NT2/D1 (cell line): ENCODE measurements at regions not wholly inside any gene's neighbourhood (a gene's known extent, or its start where the extent isn't known, plus 50 kb on each side); places are given as distances from the start of the nearest gene placed in this dataset.

Experiments used
- DNase-seq: peaks from one replicate; pipeline ENCODE4 v3.0.0-alpha.2; 2011; ENCODE audit warnings: low read depth, low spot score
- H3K27me3 ChIP-seq: 2 replicates; pipeline ENCODE4 v1.6.0; 2011; ENCODE audit warnings: mild to moderate bottlenecking; ENCODE audit not compliant: insufficient read length, insufficient read depth
- H3K36me3 ChIP-seq: 2 replicates; pipeline ENCODE4 v1.6.1; 2011; ENCODE audit warnings: mild to moderate bottlenecking, low read length, mixed read lengths; ENCODE audit not compliant: insufficient read depth, insufficient read length
- H3K4me1 ChIP-seq: 2 replicates; pipeline ENCODE4 v1.5.1; 2011; ENCODE audit not compliant: insufficient read depth, insufficient read length
- H3K4me3 ChIP-seq: 2 replicates; pipeline ENCODE4 v1.5.1; 2011; ENCODE audit warnings: low read depth; ENCODE audit not compliant: insufficient read length
- H3K9ac ChIP-seq: 2 replicates; pipeline ENCODE4 v1.6.0; 2011; ENCODE audit warnings: low read depth; ENCODE audit not compliant: insufficient read length
- H3K9me3 ChIP-seq: 2 replicates; pipeline ENCODE4 v1.5.1; 2011; ENCODE audit warnings: mild to moderate bottlenecking, low read length; ENCODE audit not compliant: insufficient read depth
- SUZ12 ChIP-seq: IDR thresholded peaks from 2 replicates; pipeline ENCODE4 v1.6.1; 2011; ENCODE audit not compliant: insufficient read length, insufficient read depth; ENCODE audit errors: extremely low read depth
- YY1 ChIP-seq: IDR thresholded peaks from 2 replicates; pipeline ENCODE4 v1.6.1; 2011; ENCODE audit not compliant: insufficient read length, insufficient read depth
- ZNF274 ChIP-seq: IDR thresholded peaks from 2 replicates; pipeline ENCODE4 v1.6.1; 2011; ENCODE audit warnings: mild to moderate bottlenecking, low read depth, low read length

DNA sequence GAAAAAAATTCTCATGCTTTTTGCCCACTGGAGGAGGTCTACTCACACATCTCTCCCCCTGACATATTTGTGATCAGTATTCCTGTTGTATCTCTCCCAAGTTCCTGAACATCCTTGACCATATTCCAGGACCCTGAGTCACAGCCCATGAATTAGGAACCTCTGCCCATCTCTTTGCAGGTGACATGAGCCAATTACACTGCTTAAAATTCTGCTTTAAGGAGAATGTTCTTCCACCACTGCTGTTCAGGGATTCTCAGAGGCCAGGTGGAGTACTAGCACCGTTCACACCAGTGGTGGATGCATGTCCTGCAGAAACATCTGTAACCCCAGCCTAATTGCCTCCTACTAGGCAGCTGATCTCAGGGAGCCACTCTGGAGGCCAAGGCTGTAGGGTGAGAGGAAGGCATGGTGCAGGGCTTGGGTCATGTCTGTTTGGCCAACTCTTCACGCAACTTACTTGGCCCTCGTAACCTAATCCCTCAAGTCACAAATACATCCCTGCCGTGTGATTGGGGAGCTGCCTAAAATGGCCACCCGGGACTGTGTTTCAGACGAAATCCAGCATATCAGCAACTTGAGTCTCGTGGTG, 104.8 kb downstream of the GGTLC2 start:
- Histone ChIP-seq H3K27me3 (peaks cover 99% of the 10 kb centered on the region), H3K9ac (no peak overlapping the region), H3K4me1 (no peaks in the 10 kb centered on the region), H3K4me3 (no peak overlapping the region), H3K36me3 (no peaks in the 10 kb centered on the region), H3K9me3 (no peaks in the 10 kb centered on the region)
- TF ChIP-seq YY1 (no peak), ZNF274 (no peak), SUZ12 (no peak)
- no peak for DNase-seq

DNA sequence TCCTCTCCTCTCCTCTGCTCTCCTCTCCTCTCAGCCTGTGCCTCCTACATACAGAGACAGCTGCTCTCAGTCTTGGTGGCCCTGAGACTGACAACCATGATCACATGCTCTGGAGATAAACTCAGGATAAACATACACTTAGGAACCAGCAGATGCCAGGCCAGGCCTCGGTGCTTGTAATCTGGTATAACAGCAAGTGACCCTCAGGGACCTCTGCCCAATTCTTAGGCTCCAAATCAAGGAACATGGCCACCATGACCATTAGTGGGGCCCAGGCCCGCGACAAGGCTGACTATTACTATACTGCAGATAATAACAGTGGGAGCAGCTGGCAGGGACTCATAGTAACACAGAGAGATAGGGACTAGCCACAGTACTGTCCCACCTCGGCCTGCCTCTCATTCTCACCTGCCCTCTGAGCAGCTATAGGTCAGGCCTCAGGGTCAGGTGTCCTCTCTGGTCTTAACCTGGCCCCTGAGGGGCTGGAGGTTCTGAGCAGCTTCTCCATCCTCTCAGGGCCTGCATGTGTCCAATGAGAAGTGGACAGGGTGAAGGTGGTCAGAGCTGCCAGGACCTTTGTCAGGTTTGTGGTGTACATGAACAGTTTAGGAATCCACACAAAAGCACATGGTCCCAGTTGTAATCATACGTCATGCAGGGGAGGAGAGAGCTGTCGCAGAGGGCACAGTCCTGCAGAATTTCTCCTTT, 106.1 kb downstream of the GGTLC2 start:
- Histone ChIP-seq H3K9ac (no peak overlapping the region), H3K27me3 (peaks cover 99% of the 10 kb centered on the region), H3K4me1 (no peaks in the 10 kb centered on the region), H3K36me3 (no peaks in the 10 kb centered on the region), H3K9me3 (no peaks in the 10 kb centered on the region), H3K4me3 (no peak overlapping the region)
- TF ChIP-seq SUZ12: no peak
- no peak for TF ChIP-seq ZNF274
- TF ChIP-seq YY1: no peak
- DNase-seq: no peak

DNA sequence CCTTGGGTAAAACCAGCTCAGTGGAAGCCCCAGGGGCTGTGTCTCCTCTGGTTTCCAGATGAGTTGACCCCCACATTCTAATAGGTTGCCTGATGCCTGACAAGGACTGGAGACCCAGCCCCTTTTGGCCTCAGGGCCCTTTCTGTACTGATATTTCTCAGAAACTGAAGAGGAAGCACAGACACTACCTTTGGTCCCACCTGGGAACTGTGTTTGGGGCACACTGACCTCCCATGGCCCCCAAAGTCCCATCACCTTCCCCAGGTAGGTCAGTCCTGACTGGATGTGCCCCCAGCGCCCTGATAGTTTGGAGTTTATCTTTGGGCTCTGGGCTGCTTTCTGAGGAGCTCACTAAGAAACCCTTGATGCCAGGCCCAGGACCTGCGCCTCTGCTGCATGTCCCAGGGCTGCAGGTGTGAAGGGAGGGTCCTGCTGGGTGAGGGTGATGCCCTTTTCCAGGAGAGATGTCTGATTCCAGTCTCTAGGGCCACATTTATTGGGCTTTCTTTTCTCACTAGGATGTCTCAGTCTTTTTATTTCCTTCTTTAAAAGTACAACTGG, 106.7 kb downstream of the GGTLC2 start:
- no peak for DNase-seq
- no peak overlapping the region for H3K4me3 ChIP-seq
- no peaks in the 10 kb centered on the region for H3K4me1 ChIP-seq
- H3K9me3 ChIP-seq: no peaks in the 10 kb centered on the region
- TF ChIP-seq ZNF274 (no peak), SUZ12 (no peak), YY1 (no peak)
- no peak overlapping the region for H3K9ac ChIP-seq
- H3K27me3 ChIP-seq: peaks cover 99% of the 10 kb centered on the region
- no peaks in the 10 kb centered on the region for H3K36me3 ChIP-seq

DNA sequence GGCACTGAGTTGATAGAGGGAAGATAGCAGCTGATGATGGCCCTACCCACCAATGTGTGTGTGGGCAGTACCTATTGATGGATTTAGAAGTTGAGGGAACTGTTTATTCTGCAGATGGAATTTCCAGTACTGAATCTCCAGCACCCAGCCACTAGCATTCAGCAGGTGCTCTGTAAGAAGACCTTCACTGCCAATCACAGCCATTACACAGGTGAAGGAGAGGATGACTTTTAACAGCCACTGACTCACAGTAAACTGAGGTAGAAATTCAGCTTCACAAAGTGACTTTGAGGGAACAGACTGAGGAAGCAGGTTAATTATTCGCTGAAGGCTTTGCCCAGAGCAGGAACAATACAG, 107.8 kb downstream of the GGTLC2 start:
- TF ChIP-seq SUZ12 (no peak), YY1 (no peak), ZNF274 (no peak)
- H3K27me3 ChIP-seq: peaks cover 96% of the 10 kb centered on the region

DNA sequence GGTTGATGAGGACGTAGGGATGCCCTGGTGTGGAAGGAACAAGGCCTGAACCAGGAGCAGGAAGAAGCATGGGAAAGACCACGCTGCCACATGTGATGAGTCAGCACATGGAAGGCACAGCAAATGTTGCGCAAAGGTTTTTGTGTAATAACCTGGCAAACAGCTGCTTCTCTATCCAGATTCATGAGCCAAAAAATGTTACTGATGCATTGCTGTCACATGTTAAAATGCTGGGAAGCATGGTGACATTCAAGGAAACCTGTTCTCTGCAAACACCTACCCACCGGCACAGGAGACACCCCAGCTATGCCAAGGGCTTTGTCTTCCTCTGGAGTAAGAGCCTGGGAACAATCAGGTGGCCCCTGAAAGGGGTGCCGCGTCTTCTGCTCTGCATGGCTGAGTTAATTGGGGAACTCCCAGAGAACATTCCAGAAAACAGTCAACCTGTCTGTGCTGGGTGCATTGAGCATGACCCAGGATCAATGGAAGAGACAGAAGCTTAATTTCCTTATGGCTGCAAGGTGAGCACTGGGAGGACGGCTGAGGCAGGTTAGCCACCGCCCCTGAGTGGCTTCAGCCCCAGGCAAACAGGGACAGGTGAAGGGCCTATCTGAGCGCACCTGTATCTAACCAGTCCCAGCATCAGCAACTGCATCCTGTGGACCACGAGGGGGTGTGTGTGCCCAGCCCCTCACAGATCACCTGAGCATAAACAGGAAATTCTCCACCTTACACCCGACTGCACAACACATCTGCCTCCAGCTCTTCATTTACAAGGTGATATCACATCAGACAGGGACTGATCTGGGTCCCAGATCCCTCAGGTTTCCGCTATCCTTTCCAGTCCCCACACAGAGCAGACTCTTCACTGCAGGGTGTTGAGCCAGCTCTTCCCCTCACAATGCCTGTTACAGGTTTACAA, 108.4 kb downstream of the GGTLC2 start:
- no peaks in the 10 kb centered on the region for H3K9me3 ChIP-seq
- H3K36me3 ChIP-seq: no peaks in the 10 kb centered on the region
- TF ChIP-seq YY1 (no peak), SUZ12 (no peak), ZNF274 (no peak)
- no peak for DNase-seq
- H3K9ac ChIP-seq: no peak overlapping the region
- no peaks in the 10 kb centered on the region for H3K4me1 ChIP-seq
- H3K4me3 ChIP-seq: no peak overlapping the region
- peaks cover 90% of the 10 kb centered on the region for H3K27me3 ChIP-seq

More for the DNA sequence above, 107.8 kb downstream of the GGTLC2 start:
- no peak overlapping the region for H3K9ac ChIP-seq
- no peaks in the 10 kb centered on the region for H3K36me3 ChIP-seq
- H3K4me1 ChIP-seq: no peaks in the 10 kb centered on the region
- H3K4me3 ChIP-seq: no peak overlapping the region
- DNase-seq: no peak
- H3K9me3 ChIP-seq: no peaks in the 10 kb centered on the region

DNA sequence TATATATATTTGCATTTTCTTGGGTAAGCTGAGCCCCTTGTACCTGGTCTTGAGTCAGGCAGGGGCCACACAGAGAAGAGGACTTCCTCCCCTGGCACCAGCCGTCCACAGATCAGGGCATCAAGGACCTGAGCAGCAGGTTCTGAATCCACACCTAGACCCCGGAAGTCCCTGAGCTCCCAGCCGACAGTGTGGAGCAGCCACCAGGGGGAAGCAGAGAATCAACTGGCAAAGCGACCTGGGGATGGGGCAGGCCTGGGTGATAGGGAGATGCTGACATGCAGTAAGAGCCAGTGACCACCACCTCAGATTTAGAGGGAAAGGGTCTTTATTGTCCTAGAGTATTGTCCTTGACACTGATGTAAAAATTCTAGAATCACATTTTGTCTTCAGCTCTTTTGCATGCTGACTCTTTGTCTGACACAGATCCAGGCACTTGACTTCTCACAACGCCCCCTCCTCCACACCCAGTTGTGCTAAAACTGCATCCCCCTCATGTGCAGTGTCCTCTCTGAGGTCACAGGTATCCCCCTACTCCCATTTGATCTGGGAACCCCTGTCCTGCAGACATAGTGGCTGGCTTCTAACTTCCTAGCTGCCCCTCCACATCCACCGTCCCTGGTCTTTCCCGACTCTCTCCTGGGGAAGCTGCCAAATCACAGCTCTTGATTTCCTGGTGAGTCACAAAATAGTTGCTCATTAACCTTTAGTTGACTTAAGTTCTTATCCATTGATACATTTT, 109.3 kb downstream of the GGTLC2 start:
- Histone ChIP-seq H3K4me1 (no peaks in the 10 kb centered on the region), H3K27me3 (peaks cover 81% of the 10 kb centered on the region), H3K4me3 (no peak overlapping the region), H3K36me3 (no peaks in the 10 kb centered on the region), H3K9ac (no peak overlapping the region), H3K9me3 (no peaks in the 10 kb centered on the region)
- DNase-seq: no peak
- TF ChIP-seq YY1: no peak
- TF ChIP-seq SUZ12: no peak
- TF ChIP-seq ZNF274: no peak
